Testis (tissue), 2 donors: ENCODE measurements at regions not wholly inside any gene's neighbourhood (a gene's known extent, or its start where the extent isn't known, plus 50 kb on each side); places are given as distances from the start of the nearest gene placed in this dataset.
"Not testable (repeated sequence)": the region's sequence is repeated elsewhere in the genome, so short reads cannot be mapped to it uniquely, and the experiment has no call there.

ENCODE experiments used
- CTCF ChIP-seq, 3 experiments: fragments of 450-650 bp in 2 of 3; fragments of 200-600 bp in 1 of 3; sonication (generic) in 1 of 3; IDR thresholded peaks; one replicate each; pipeline ENCODE4 v1.5.1; 2016 to 2019; ENCODE audit warnings: antibody characterized with exemption in 3 of 3, mild to moderate bottlenecking in 2 of 3, moderate library complexity in 1 of 3
- POLR2A ChIP-seq: fragments of 450-650 bp; IDR thresholded peaks from one replicate; pipeline ENCODE4 v1.6.1; 2017; ENCODE audit warnings: antibody characterized with exemption, mild to moderate bottlenecking, moderate library complexity

GRCh38 chr9:40868437-40868836, 260.0 kb downstream of the FOXD4L6 start:
- not testable (repeated sequence) for TF ChIP-seq POLR2A; CTCF (IDR thresholded peaks at IDR 0.05)
